Astrocyte of the spinal cord (primary cell): ENCODE measurements at regions not wholly inside any gene's neighbourhood (a gene's known extent, or its start where the extent isn't known, plus 50 kb on each side); places are given as distances from the start of the nearest gene placed in this dataset.

Source experiments
- DNase-seq: peaks from one replicate; pipeline ENCODE4 v3.0.0; 2011; ENCODE audit warnings: low read depth, low spot score
- H3K4me3 ChIP-seq: 2 replicates; pipeline ENCODE4 v1.5.1; 2011; ENCODE audit warnings: low read depth, mild to moderate bottlenecking, low read length, moderate library complexity
- in situ Hi-C: cut with HindIII; loops from 2 replicates; pipeline ENCODE4 v1.10.0; 2017; ENCODE audit warnings: low sequenced_read_pairs
- TF ChIP-seq, protein P1 (sequence below): IDR thresholded peaks from 2 replicates; pipeline ENCODE4 v1.5.1; 2012; ENCODE audit warnings: low read depth, mild to moderate bottlenecking, low read length, inconsistent platforms

DNA sequence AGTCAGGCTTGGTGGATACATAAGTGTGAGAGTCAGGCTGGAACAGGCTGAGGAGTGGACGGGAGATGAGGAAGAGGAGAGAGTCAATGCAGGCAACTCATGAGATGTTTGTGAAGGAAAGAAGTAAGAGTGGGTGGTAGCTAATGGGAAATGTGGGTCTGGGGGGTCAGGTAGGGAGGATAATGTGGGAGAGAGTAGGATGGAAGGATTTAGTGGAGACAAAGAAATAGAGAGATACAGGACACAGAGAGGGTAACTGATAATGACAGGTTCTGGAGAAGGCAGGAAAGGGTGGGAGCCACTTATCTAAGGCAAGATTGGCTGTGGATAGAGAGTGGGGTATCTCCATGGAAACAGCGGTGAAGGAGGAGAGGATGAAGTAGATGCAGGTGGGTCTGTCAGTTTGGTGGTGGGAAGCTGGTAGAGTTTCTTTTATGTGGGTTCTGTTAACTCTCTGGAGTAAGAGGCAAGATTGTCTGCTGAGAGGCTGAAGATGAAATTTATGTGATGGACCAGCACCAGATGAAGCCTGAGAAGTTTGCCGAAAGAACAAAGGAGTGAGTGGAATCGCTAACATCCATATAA is 190.6 kb upstream of the SPRED2 start:
- in situ Hi-C loops = no loop called here
- DNase-seq = no peak
- no peak overlapping the region for H3K4me3 ChIP-seq
- TF ChIP-seq, protein P1, sequence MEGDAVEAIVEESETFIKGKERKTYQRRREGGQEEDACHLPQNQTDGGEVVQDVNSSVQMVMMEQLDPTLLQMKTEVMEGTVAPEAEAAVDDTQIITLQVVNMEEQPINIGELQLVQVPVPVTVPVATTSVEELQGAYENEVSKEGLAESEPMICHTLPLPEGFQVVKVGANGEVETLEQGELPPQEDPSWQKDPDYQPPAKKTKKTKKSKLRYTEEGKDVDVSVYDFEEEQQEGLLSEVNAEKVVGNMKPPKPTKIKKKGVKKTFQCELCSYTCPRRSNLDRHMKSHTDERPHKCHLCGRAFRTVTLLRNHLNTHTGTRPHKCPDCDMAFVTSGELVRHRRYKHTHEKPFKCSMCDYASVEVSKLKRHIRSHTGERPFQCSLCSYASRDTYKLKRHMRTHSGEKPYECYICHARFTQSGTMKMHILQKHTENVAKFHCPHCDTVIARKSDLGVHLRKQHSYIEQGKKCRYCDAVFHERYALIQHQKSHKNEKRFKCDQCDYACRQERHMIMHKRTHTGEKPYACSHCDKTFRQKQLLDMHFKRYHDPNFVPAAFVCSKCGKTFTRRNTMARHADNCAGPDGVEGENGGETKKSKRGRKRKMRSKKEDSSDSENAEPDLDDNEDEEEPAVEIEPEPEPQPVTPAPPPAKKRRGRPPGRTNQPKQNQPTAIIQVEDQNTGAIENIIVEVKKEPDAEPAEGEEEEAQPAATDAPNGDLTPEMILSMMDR = no peak

DNA sequence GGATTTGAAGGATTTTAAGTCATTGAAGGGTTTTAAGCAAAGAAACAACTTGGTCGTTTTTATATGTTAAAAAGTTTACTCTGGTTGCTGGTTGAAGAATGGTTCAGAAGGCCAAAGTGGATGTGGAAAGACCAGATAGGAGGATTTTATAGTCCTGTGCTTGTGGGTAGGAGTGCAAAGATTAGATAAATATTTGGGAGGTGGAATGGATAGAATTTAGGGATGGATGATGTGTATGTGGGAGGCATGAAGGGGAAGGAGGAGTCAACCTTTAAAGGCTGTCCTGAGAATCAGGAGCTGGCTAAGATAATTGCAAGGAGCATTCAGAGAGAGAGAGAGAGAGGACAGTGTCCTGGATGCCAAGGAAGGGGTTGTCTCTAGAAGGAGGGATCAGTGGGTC is 190.1 kb upstream of the SPRED2 start:
- no peak overlapping the region for H3K4me3 ChIP-seq
- TF ChIP-seq, protein P1 = no peak
- DNase-seq = no peak
- in situ Hi-C loops = no loop called here

DNA sequence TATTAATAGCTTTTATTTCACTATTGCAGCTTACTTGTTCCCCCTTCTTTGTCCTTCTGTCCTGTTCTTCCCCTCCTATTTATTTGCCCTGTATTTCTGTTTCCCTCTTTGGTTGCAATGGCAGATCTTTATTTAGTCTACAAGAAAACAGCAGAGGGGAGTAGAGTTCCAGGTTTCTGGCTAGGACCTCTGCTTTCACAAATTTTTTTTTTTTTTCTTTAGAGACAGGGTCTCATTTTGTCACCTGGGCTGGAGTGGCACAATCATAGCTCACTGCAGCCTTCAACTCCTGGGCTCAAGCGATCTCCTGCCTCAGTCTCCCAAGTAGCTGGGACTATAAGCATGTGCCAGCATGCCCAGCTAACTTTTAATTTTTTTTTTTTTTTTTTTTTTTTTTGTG is 188.1 kb upstream of the SPRED2 start:
- in situ Hi-C loops = no loop called here
- TF ChIP-seq, protein P1 = no peak
- no peak for DNase-seq
- no peak overlapping the region for H3K4me3 ChIP-seq

DNA sequence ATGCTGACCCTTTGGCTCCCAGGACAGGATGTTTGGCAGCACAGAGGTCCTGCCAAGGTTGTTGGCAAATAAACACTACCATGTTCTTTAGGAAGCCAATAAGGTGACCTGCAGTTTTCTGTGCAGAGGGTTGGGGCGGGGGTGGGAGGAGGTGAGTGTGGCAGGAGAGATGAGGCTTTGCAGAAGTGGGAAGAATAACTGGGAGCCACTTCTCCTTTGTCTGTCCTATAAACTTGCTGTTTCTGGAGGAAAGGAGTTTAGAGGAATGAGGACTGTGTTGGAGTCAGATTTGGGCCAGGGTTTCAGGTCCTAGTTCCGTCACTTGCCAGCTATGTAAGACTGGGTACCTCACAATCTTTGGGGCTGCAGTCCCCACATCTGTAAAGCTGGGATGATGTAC is 187.6 kb upstream of the SPRED2 start:
- no peak overlapping the region for H3K4me3 ChIP-seq
- DNase-seq = no peak
- TF ChIP-seq, protein P1 = no peak
- in situ Hi-C loops = no loop called here

DNA sequence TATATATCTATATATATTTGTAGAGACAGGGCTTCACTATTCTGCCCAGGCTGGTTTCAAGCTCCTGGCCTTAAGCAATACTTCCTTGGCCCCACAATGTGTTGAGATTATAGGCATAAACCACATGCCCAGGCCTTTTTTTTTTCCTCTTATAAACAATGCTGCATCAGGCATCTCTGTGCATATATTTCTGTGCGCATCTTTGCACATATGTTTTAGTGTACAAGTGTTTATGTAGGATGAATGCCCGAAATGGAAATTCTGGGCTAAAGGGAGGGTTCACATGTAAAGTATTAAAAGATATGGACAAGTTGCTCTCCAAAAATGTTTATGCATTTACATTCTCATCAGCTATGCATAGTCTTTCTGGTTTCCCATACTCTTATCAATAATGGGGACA is 183.2 kb upstream of the SPRED2 start:
- no peak overlapping the region for H3K4me3 ChIP-seq
- DNase-seq = no peak
- in situ Hi-C loops = no loop called here
- TF ChIP-seq, protein P1 = no peak

DNA sequence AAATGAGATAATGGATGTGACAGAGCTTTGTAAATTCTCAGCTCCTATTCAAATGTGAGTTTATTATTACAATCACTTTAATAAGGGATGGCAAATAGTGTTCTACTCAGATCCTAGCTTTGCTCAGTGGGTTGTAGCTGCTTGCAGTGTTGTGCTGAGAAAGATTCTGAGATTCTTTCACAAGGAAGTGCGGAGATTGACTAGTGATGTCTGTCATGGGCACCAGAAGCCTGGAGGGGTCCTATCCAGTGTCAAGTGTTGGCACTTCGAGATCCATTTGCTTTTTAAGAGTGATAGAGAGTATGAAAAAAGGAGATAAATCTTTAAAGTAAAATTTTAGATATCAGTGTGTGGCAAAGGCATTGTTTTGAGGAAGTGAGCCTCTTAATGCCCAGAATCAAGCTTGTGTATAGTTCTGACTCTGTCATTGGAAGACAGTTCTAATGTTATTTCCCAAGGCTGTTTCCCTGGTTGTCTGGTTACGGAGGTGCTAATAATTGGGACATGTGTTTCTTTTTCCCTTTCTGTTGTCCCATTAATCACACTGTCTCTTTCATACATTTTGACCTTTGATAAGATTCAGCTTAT is 181.7 kb upstream of the SPRED2 start:
- DNase-seq = no peak
- H3K4me3 ChIP-seq = no peak overlapping the region
- in situ Hi-C loops = no loop called here
- TF ChIP-seq, protein P1 = no peak
